ENCODE measurements at regions not wholly inside any gene's neighbourhood (a gene's known extent, or its start where the extent isn't known, plus 50 kb on each side); places are given as distances from the start of the nearest gene placed in this dataset.

DNA sequence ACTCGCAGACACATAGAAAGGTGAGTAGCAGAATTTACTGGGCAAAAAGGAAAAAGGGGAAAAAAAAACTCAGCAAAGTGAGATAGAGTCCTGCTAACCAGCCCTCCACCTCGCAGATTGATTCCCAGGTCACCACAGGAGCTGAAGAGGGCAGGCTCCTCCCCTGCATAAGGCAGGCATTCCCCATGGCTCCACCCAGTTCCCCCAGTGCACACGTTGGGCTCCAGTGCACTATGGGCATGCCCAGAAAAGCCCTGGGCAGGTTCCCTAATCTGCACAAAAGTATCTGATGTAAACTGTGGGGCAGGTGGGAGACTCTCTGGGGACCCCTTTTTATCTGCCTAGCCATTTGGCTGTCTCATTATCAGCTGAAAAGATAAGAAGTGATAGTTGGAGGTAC, 461.2 kb upstream of the TMEFF2 start:
- TF ChIP-seq EP300 (IDR thresholded peaks at IDR 0.05; ENCODE audit: borderline replicate concordance) (no peak), YY1 (IDR thresholded peaks at IDR 0.05; ENCODE audit: low read depth) (no peak), RAD21 (IDR thresholded peaks at IDR 0.05; ENCODE audit: low read depth) (no peak), TAF1 (IDR thresholded peaks at IDR 0.05; ENCODE audit: low read depth) (no peak), TCF12 (IDR thresholded peaks at IDR 0.05; ENCODE audit: low read depth) (no peak), EGR1 (IDR thresholded peaks at IDR 0.05) (no peak), TEAD4 (IDR thresholded peaks at IDR 0.05) (no peak), FOXM1 (IDR thresholded peaks at IDR 0.05; ENCODE audit: borderline replicate concordance, low read depth) (no peak), CREB1 (IDR thresholded peaks at IDR 0.05; ENCODE audit: low read depth) (no peak), CEBPB (IDR thresholded peaks at IDR 0.05) (no peak)
- TF ChIP-seq, protein P1, sequence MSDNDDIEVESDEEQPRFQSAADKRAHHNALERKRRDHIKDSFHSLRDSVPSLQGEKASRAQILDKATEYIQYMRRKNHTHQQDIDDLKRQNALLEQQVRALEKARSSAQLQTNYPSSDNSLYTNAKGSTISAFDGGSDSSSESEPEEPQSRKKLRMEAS (IDR thresholded peaks at IDR 0.05): no peak
- TF ChIP-seq, protein P2, sequence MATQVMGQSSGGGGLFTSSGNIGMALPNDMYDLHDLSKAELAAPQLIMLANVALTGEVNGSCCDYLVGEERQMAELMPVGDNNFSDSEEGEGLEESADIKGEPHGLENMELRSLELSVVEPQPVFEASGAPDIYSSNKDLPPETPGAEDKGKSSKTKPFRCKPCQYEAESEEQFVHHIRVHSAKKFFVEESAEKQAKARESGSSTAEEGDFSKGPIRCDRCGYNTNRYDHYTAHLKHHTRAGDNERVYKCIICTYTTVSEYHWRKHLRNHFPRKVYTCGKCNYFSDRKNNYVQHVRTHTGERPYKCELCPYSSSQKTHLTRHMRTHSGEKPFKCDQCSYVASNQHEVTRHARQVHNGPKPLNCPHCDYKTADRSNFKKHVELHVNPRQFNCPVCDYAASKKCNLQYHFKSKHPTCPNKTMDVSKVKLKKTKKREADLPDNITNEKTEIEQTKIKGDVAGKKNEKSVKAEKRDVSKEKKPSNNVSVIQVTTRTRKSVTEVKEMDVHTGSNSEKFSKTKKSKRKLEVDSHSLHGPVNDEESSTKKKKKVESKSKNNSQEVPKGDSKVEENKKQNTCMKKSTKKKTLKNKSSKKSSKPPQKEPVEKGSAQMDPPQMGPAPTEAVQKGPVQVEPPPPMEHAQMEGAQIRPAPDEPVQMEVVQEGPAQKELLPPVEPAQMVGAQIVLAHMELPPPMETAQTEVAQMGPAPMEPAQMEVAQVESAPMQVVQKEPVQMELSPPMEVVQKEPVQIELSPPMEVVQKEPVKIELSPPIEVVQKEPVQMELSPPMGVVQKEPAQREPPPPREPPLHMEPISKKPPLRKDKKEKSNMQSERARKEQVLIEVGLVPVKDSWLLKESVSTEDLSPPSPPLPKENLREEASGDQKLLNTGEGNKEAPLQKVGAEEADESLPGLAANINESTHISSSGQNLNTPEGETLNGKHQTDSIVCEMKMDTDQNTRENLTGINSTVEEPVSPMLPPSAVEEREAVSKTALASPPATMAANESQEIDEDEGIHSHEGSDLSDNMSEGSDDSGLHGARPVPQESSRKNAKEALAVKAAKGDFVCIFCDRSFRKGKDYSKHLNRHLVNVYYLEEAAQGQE (IDR thresholded peaks at IDR 0.05; ENCODE audit: low read depth): no peak
- TF ChIP-seq, protein P3, sequence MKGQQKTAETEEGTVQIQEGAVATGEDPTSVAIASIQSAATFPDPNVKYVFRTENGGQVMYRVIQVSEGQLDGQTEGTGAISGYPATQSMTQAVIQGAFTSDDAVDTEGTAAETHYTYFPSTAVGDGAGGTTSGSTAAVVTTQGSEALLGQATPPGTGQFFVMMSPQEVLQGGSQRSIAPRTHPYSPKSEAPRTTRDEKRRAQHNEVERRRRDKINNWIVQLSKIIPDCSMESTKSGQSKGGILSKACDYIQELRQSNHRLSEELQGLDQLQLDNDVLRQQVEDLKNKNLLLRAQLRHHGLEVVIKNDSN (IDR thresholded peaks at IDR 0.05): no peak
